Activated T-helper 1 cell treated with anti-CD3 and anti-CD28 coated beads, Interleukin-12 subunit alpha, Interleukin-12 subunit beta, Interleukin-2, Interleukin-4 antibody, amounts not matched to agents 30 ng/mL and 10 ng/mL and 1 ng/mL, durations not matched to agents 14 hours and 24 hours and 36 hours (primary cell): ENCODE measurements at regions not wholly inside any gene's neighbourhood (a gene's known extent, or its start where the extent isn't known, plus 50 kb on each side); places are given as distances from the start of the nearest gene placed in this dataset.

Source experiments
- DNase-seq: peaks from one replicate; pipeline ENCODE4 v3.0.0; 2021; ENCODE audit warnings: low spot score
- H3K27ac Mint-ChIP-seq: one replicate; pipeline ENCODE4 v1.8.0; 2021; ENCODE audit warnings: mild to moderate bottlenecking, mixed read lengths
- H3K27me3 Mint-ChIP-seq: one replicate; pipeline ENCODE4 v1.8.0; 2022; ENCODE audit warnings: mild to moderate bottlenecking, moderate library complexity, mixed read lengths; ENCODE audit not compliant: insufficient read depth
- H3K36me3 Mint-ChIP-seq: one replicate; pipeline ENCODE4 v1.8.0; 2021; ENCODE audit warnings: low read depth, mixed read lengths
- H3K4me1 Mint-ChIP-seq: one replicate; pipeline ENCODE4 v1.8.0; 2021; ENCODE audit warnings: low read depth, mixed read lengths
- H3K4me3 Mint-ChIP-seq: one replicate; pipeline ENCODE4 v1.8.0; 2021; ENCODE audit warnings: mild to moderate bottlenecking, moderate library complexity, mixed read lengths
- H3K9me3 Mint-ChIP-seq: one replicate; pipeline ENCODE4 v1.8.0; 2021; ENCODE audit warnings: mixed read lengths
- intact Hi-C: fragments of 100-400 bp; cut with micrococcal nuclease; formaldehyde crosslinking; loops from one replicate; pipeline ENCODE4 v1.15.1; 2024

GRCh38 chr22:49432897-49433443 lies 394.7 kb downstream of the BRD1 start:
- Mint-ChIP-seq H3K27ac (no peak overlapping the region), H3K4me1 (no peaks in the 10 kb centered on the region), H3K4me3 (no peak overlapping the region), H3K27me3 (no peaks in the 10 kb centered on the region), H3K36me3 (no peaks in the 10 kb centered on the region), H3K9me3 (no peaks in the 10 kb centered on the region)
- intact Hi-C loops, result no loop called here
- DNase-seq, result no peak

GRCh38 chr22:49432211-49432896 lies 395.3 kb downstream of the BRD1 start:
- H3K36me3 Mint-ChIP-seq, result no peaks in the 10 kb centered on the region
- no peaks in the 10 kb centered on the region for H3K27me3 Mint-ChIP-seq
- no peak overlapping the region for H3K4me3 Mint-ChIP-seq
- no peaks in the 10 kb centered on the region for H3K4me1 Mint-ChIP-seq
- H3K27ac Mint-ChIP-seq, result no peak overlapping the region
- DNase-seq, result no peak
- intact Hi-C loops, result no loop called here
- no peaks in the 10 kb centered on the region for H3K9me3 Mint-ChIP-seq

GRCh38 chr22:49431551-49431950 lies 396.1 kb downstream of the BRD1 start:
- Mint-ChIP-seq H3K27me3 (no peaks in the 10 kb centered on the region), H3K4me1 (no peaks in the 10 kb centered on the region), H3K36me3 (no peaks in the 10 kb centered on the region), H3K4me3 (no peak overlapping the region), H3K9me3 (no peaks in the 10 kb centered on the region), H3K27ac (no peak overlapping the region)
- DNase-seq, result no peak
- intact Hi-C loops, result no loop called here

- no peak for DNase-seq
- Mint-ChIP-seq H3K36me3 (no peaks in the 10 kb centered on the region), H3K27ac (no peak overlapping the region), H3K4me1 (no peaks in the 10 kb centered on the region), H3K4me3 (no peak overlapping the region), H3K27me3 (peaks cover 2% of the 10 kb centered on the region), H3K9me3 (no peaks in the 10 kb centered on the region)
- intact Hi-C loops, result no loop called here
These were observed 398.6 kb downstream of the BRD1 start for GRCh38 chr22:49429066-49429465.

- Mint-ChIP-seq H3K27ac (no peak overlapping the region), H3K9me3 (no peaks in the 10 kb centered on the region), H3K27me3 (peaks cover 2% of the 10 kb centered on the region), H3K4me3 (no peak overlapping the region), H3K36me3 (no peaks in the 10 kb centered on the region), H3K4me1 (no peaks in the 10 kb centered on the region)
- DNase-seq, result no peak
- intact Hi-C loops, result no loop called here
These were observed 399.7 kb downstream of the BRD1 start for GRCh38 chr22:49427941-49428340.

- peaks cover 2% of the 10 kb centered on the region for H3K27me3 Mint-ChIP-seq
- no peak for DNase-seq
- H3K9me3 Mint-ChIP-seq, result no peaks in the 10 kb centered on the region
- no peak overlapping the region for H3K27ac Mint-ChIP-seq
- H3K36me3 Mint-ChIP-seq, result no peaks in the 10 kb centered on the region
- H3K4me1 Mint-ChIP-seq, result no peaks in the 10 kb centered on the region
- H3K4me3 Mint-ChIP-seq, result no peak overlapping the region
- intact Hi-C loops, result no loop called here
These were observed 400.3 kb downstream of the BRD1 start for GRCh38 chr22:49427341-49427740.

- Mint-ChIP-seq H3K36me3 (no peaks in the 10 kb centered on the region), H3K4me1 (no peaks in the 10 kb centered on the region), H3K4me3 (no peak overlapping the region), H3K27ac (no peak overlapping the region), H3K27me3 (peaks cover 2% of the 10 kb centered on the region), H3K9me3 (no peaks in the 10 kb centered on the region)
- intact Hi-C loops, result no loop called here
- no peak for DNase-seq
These were observed 400.9 kb downstream of the BRD1 start for GRCh38 chr22:49426618-49427266.

GRCh38 chr22:49426098-49426497 lies 401.6 kb downstream of the BRD1 start:
- no peak for DNase-seq
- intact Hi-C loops, result no loop called here
- Mint-ChIP-seq H3K4me3 (no peak overlapping the region), H3K27me3 (peaks cover 2% of the 10 kb centered on the region), H3K36me3 (no peaks in the 10 kb centered on the region), H3K9me3 (no peaks in the 10 kb centered on the region), H3K27ac (no peak overlapping the region), H3K4me1 (no peaks in the 10 kb centered on the region)

- Mint-ChIP-seq H3K4me1 (no peaks in the 10 kb centered on the region), H3K27me3 (peaks cover 2% of the 10 kb centered on the region), H3K4me3 (no peak overlapping the region), H3K36me3 (no peaks in the 10 kb centered on the region), H3K27ac (no peak overlapping the region), H3K9me3 (no peaks in the 10 kb centered on the region)
- DNase-seq, result no peak
- intact Hi-C loops, result no loop called here
These were observed 402.3 kb downstream of the BRD1 start for GRCh38 chr22:49425356-49425755.

- H3K27ac Mint-ChIP-seq, result no peak overlapping the region
- intact Hi-C loops, result no loop called here
- H3K4me1 Mint-ChIP-seq, result no peaks in the 10 kb centered on the region
- H3K36me3 Mint-ChIP-seq, result no peaks in the 10 kb centered on the region
- H3K27me3 Mint-ChIP-seq, result peaks cover 2% of the 10 kb centered on the region
- no peak overlapping the region for H3K4me3 Mint-ChIP-seq
- no peak for DNase-seq
- no peaks in the 10 kb centered on the region for H3K9me3 Mint-ChIP-seq
These were observed 402.8 kb downstream of the BRD1 start for GRCh38 chr22:49424893-49425270.

- Mint-ChIP-seq H3K4me1 (no peaks in the 10 kb centered on the region), H3K27me3 (peaks cover 2% of the 10 kb centered on the region), H3K4me3 (no peak overlapping the region), H3K36me3 (no peaks in the 10 kb centered on the region), H3K27ac (no peak overlapping the region), H3K9me3 (no peaks in the 10 kb centered on the region)
- no peak for DNase-seq
- intact Hi-C loops, result no loop called here
These were observed 404.5 kb downstream of the BRD1 start for GRCh38 chr22:49423125-49423650.

GRCh38 chr22:49422701-49423100 lies 405.0 kb downstream of the BRD1 start:
- H3K36me3 Mint-ChIP-seq, result no peaks in the 10 kb centered on the region
- no peak overlapping the region for H3K4me3 Mint-ChIP-seq
- DNase-seq, result no peak
- no peak overlapping the region for H3K27ac Mint-ChIP-seq
- intact Hi-C loops, result no loop called here
- no peaks in the 10 kb centered on the region for H3K9me3 Mint-ChIP-seq
- peaks cover 2% of the 10 kb centered on the region for H3K27me3 Mint-ChIP-seq
- no peaks in the 10 kb centered on the region for H3K4me1 Mint-ChIP-seq

GRCh38 chr22:49420651-49421050 lies 407.0 kb downstream of the BRD1 start:
- peaks cover 2% of the 10 kb centered on the region for H3K27me3 Mint-ChIP-seq
- no peak overlapping the region for H3K27ac Mint-ChIP-seq
- H3K36me3 Mint-ChIP-seq, result no peaks in the 10 kb centered on the region
- no peak for DNase-seq
- no peaks in the 10 kb centered on the region for H3K4me1 Mint-ChIP-seq
- H3K4me3 Mint-ChIP-seq, result no peak overlapping the region
- intact Hi-C loops, result no loop called here
- H3K9me3 Mint-ChIP-seq, result no peaks in the 10 kb centered on the region
